Adrenal gland (tissue), 5 donors: ENCODE measurements at regions not wholly inside any gene's neighbourhood (a gene's known extent, or its start where the extent isn't known, plus 50 kb on each side); places are given as distances from the start of the nearest gene placed in this dataset.

Source experiments
- CTCF ChIP-seq, 6 experiments: fragments of 450-650 bp in 4 of 6; fragments of 200-600 bp in 2 of 6; sonication (generic) in 1 of 6; IDR thresholded peaks; 1 replicate in 5 of 6; 2 replicates in 1 of 6; pipeline versions ENCODE4 v1.5.1 to v1.8.0; 2016 to 2021; ENCODE audit warnings: antibody characterized with exemption in 6 of 6, mild to moderate bottlenecking in 2 of 6, moderate library complexity in 1 of 6
- POLR2A ChIP-seq, 2 donors: fragments of 450-650 bp; IDR thresholded peaks; one replicate each; pipeline ENCODE4 v1.6.1; 2017; ENCODE audit warnings: antibody characterized with exemption in 2 of 2, mild to moderate bottlenecking in 2 of 2, moderate library complexity in 1 of 2
- donor health status: DM: no; HTN: no; CAD: no.

GRCh38 chr18:27665264-27665799 is 480.2 kb upstream of the CHST9 start:
- TF ChIP-seq CTCF (IDR thresholded peaks at IDR 0.05) (no peak), POLR2A (IDR thresholded peaks at IDR 0.05) (no peak)
